Esophagus (tissue), 2 donors: ENCODE measurements at regions not wholly inside any gene's neighbourhood (a gene's known extent, or its start where the extent isn't known, plus 50 kb on each side); places are given as distances from the start of the nearest gene placed in this dataset.
A peak's percentile ranks its signal among the peaks of the same experiment; 100 is the strongest.

ENCODE experiments used
- H3K27ac ChIP-seq, 2 donors: one replicate each; pipeline ENCODE4 v1.5.1; 2013; ENCODE audit warnings: low read depth in 2 of 2, mild to moderate bottlenecking in 2 of 2, inconsistent platforms in 1 of 2, low read length in 1 of 2, moderate library complexity in 1 of 2
- H3K27me3 ChIP-seq, 2 donors: one replicate each; pipeline ENCODE4 v1.6.1; 2013; ENCODE audit warnings: low read length in 2 of 2, control low read depth in 1 of 2, mild to moderate bottlenecking in 1 of 2; ENCODE audit not compliant: insufficient read depth in 2 of 2, control insufficient read depth in 1 of 2
- H3K36me3 ChIP-seq, 2 donors: one replicate each; pipeline ENCODE4 v1.6.1; 2013; ENCODE audit warnings: low read length in 1 of 2; ENCODE audit not compliant: control insufficient read depth in 2 of 2, insufficient read depth in 2 of 2
- H3K4me1 ChIP-seq, 2 donors: one replicate each; pipeline ENCODE4 v1.6.1; 2013; ENCODE audit warnings: low read length in 1 of 2; ENCODE audit not compliant: control insufficient read depth in 2 of 2, insufficient read depth in 2 of 2
- H3K4me3 ChIP-seq, 2 donors: one replicate each; pipeline ENCODE4 v1.5.1; 2013; ENCODE audit warnings: low read length in 2 of 2, mild to moderate bottlenecking in 2 of 2, low read depth in 1 of 2, moderate library complexity in 1 of 2
- H3K9me3 ChIP-seq, 2 donors: one replicate each; pipeline ENCODE4 v1.6.1; 2013; ENCODE audit warnings: mild to moderate bottlenecking in 2 of 2, low read depth in 1 of 2, low read length in 1 of 2, moderate library complexity in 1 of 2; ENCODE audit not compliant: control insufficient read depth in 2 of 2, insufficient read depth in 1 of 2
- WGBS, 2 donors: extraction: QIAGEN DNeasy Blood & Tissue Kit; methylation state at CpG; one replicate each; pipeline ENCODE4 v1.1.7; 2013; 5-methylcytosine and 5-hydroxymethylcytosine counted together
- donor health status: healthy with polysubstance abuse.
- donor health status: Bipolar disorder and iron deficiency.

DNA sequence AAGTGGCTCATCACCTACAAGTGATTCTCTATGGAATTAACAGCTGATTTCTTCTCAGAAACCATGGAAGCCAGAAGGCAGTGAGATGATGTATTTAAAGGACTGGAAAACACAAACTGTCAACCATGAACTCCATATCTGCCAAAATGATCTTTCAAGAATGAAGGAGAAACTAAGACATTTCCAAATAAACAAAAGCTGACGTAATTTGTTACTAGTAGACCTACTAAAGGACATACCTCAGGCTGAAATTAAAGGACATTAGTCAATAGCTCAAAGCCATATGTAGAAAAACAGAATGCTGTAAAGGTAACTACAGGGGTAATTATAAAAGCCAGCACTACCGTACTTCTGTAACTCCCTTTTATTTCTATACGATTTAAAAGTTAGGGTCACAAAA is 129.4 kb upstream of the TMEM45B start:
- peaks cover 0 to 2% of the 10 kb centered on the region in 2 donors for H3K4me1 ChIP-seq
- no peaks in the 10 kb centered on the region for H3K9me3 ChIP-seq
- WGBS, 2 donors, result 70 to 73% methylated on average over 3 of the region's 3 CpGs
- H3K4me3 ChIP-seq, result no peak overlapping the region
- H3K36me3 ChIP-seq, result no peaks in the 10 kb centered on the region
- H3K27ac ChIP-seq, result no peak overlapping the region
- no peaks in the 10 kb centered on the region for H3K27me3 ChIP-seq

DNA sequence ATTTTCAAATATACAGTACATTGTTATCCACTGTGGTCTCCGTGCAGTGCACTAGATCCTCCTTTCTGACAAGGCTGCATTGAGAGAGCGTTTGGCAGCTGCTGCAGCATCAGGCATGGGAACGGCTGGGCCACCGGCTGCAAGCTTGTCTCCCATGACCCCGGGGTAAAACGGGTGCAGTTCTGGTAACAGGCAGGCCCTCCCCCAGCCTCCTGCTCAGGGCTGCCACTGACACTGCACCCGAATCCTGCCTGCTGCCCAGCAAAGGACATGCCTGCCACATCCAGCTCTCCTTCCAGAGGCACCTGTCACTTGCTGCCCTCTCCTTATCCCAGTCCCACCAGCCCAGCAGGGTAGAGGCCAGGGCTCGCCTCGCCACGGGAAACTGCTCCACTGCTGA is 124.5 kb upstream of the TMEM45B start:
- Histone ChIP-seq H3K9me3 (no peaks in the 10 kb centered on the region), H3K4me3 (no peak overlapping the region), H3K27me3 (no peaks in the 10 kb centered on the region), H3K27ac (no peak overlapping the region), H3K36me3 (no peaks in the 10 kb centered on the region), H3K4me1 (peaks cover 2 to 16% of the 10 kb centered on the region in 2 donors)
- WGBS, 2 donors, result 63 to 69% methylated on average over 10 of the region's 10 CpGs

DNA sequence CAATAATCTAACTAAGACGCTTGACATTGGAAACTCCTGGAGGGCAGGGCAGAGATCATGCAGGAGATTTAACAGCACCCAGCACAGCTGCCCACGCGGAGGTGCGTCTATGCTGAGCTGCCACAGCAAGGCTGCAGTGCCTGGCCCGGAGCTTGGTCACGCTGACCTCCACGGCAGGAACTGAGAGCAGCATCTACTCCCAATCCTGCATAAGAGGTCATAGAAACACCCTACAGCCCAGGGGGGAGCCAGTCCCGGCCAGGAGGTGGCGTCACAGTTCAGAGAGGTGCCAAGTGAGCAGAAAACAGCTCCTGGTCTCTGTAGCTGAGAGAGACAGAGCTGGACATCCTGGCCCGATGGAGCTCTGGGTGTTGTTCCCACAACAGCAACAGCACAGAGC is 121.1 kb upstream of the TMEM45B start:
- WGBS, 2 donors, result 72 to 75% methylated on average over 10 of the region's 10 CpGs
- H3K36me3 ChIP-seq, result no peaks in the 10 kb centered on the region

DNA sequence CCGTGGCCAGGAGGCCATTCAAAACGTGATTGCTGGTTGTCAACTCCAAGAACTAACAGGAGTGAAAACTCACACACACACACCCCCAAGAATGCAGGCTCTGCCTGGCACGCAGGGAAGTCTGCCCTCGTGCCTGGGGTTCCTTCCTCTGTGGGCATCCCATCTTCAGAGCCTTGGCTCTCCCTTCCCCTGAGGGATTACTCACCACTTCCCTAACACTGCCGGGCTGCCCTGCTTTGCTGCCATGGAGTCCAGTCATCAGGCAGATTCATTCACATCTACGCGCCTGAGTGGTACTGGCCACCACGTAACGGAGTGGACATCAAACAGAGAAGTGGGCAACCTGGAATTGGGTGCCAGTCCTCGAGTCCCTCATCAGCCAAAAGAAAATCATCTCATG is 120.7 kb upstream of the TMEM45B start:
- Histone ChIP-seq H3K36me3 (no peaks in the 10 kb centered on the region), H3K4me3 (no peak overlapping the region), H3K4me1 (peaks cover 5 to 19% of the 10 kb centered on the region in 2 donors), H3K27me3 (no peaks in the 10 kb centered on the region), H3K27ac (peak overlapping the region in 1 of 2 donors; percentile 74), H3K9me3 (no peaks in the 10 kb centered on the region)
- WGBS, 2 donors, result 64 to 72% methylated on average over 10 of the region's 10 CpGs

More for the DNA sequence above, 121.1 kb upstream of the TMEM45B start:
- peaks cover 5 to 19% of the 10 kb centered on the region in 2 donors for H3K4me1 ChIP-seq
- H3K27me3 ChIP-seq, result no peaks in the 10 kb centered on the region
- peak overlapping the region in 1 of 2 donors; percentile 74 for H3K27ac ChIP-seq
- H3K9me3 ChIP-seq, result no peaks in the 10 kb centered on the region
- no peak overlapping the region for H3K4me3 ChIP-seq

DNA sequence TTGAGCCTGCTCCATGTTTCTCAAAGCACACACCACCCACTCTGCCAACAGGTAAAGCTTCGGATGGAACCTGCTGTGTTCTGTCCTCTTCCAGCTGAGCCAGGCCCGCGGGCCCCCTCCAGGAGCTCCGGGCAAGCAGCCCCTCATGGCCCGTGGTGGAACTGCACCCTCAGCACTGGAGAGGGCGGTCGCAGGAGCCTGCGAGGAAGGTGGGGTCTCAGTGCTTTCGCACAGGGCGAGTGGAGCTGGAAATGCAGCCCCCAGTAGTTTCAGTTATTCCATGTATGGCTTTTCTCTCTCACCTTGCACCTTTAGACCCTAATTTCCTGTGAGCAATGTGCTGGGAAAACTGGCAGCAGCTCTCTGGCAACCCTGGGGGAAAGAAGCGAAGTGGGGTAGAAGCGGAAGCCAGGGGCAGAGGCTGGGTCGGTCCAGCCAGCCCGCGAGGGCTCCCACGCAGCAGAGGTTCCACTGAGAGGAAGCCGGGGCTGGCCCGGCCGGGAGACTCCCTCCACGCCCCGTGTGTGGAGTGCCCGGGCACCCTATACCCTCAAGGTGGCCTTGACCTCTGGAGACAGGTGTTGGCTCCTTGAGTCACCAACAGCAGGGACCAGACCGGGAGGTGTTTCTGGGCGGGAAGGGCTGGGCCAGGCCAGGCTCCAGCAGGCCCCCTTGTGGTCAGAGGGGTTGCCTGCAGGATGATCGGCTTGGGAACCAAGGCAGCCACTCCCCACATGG is 119.9 kb upstream of the TMEM45B start:
- H3K27me3 ChIP-seq, result no peaks in the 10 kb centered on the region
- H3K4me1 ChIP-seq, result peaks cover 5 to 19% of the 10 kb centered on the region in 2 donors
- peak overlapping the region in 1 of 2 donors; percentile 74 for H3K27ac ChIP-seq
- no peaks in the 10 kb centered on the region for H3K9me3 ChIP-seq
- no peaks in the 10 kb centered on the region for H3K36me3 ChIP-seq
- H3K4me3 ChIP-seq, result peak overlapping the region in 1 of 2 donors; percentile 13
- 13 to 18% methylated on average over 25 of the region's 25 CpGs for WGBS, 2 donors

DNA sequence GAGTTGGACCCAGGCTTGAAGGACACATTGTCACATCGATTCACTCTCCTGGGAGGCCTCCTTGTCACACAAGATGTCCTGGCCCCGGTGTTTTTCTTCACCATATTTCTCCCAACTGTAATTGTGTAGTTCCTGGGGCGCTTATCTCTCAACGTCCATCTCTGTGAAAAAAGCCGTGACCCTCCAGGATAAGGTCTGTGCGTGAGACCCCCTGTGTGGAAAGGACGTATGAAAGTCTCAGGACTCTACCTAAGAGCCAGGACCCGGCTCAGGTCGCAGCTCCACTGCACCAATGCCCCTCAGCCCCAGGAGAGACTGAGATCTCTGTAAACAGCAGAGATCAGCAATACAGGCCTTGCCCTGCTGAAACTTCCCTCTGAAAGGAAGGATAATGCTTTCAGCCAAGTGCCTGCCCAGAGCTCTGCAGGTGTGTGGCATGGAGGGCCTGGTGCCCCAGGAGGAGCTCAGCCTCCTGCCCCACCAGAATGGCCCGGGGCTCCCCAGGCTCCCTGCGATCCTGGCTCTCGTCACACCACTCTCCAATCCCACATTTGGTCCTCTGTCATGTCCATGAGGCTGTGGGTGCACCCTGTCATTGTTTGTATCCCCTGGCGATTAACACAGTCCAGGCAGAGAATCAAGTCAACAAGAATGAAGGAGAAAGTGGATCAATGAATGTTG is 119.2 kb upstream of the TMEM45B start:
- Histone ChIP-seq H3K4me3 (no peak overlapping the region), H3K9me3 (no peaks in the 10 kb centered on the region)

GRCh38 chr11:129698212-129698611 is 117.4 kb upstream of the TMEM45B start:
- H3K27ac ChIP-seq, result peak overlapping the region in 1 of 2 donors; percentile 15
- peaks cover 5 to 19% of the 10 kb centered on the region in 2 donors for H3K4me1 ChIP-seq
- no peaks in the 10 kb centered on the region for H3K27me3 ChIP-seq
- H3K36me3 ChIP-seq, result no peaks in the 10 kb centered on the region
- H3K4me3 ChIP-seq, result no peak overlapping the region
- 54 to 56% methylated on average over 1 of the region's 1 CpG for WGBS, 2 donors
- no peaks in the 10 kb centered on the region for H3K9me3 ChIP-seq

More for the DNA sequence above, 119.2 kb upstream of the TMEM45B start:
- Histone ChIP-seq H3K27me3 (no peaks in the 10 kb centered on the region), H3K4me1 (peaks cover 5 to 16% of the 10 kb centered on the region in 2 donors), H3K27ac (peak overlapping the region; percentile 6 to 77), H3K36me3 (no peaks in the 10 kb centered on the region)
- 66 to 67% methylated on average over 13 of the region's 13 CpGs for WGBS, 2 donors

- 87 to 88% methylated on average over 14 of the region's 14 CpGs for WGBS, 2 donors
- Histone ChIP-seq H3K4me1 (peaks cover 5 to 19% of the 10 kb centered on the region in 2 donors), H3K9me3 (no peaks in the 10 kb centered on the region), H3K27me3 (no peaks in the 10 kb centered on the region), H3K27ac (peak overlapping the region in 1 of 2 donors; percentile 75), H3K4me3 (no peak overlapping the region), H3K36me3 (no peaks in the 10 kb centered on the region)
Observed at GRCh38 chr11:129699711-129700304, 115.8 kb upstream of the TMEM45B start.

DNA sequence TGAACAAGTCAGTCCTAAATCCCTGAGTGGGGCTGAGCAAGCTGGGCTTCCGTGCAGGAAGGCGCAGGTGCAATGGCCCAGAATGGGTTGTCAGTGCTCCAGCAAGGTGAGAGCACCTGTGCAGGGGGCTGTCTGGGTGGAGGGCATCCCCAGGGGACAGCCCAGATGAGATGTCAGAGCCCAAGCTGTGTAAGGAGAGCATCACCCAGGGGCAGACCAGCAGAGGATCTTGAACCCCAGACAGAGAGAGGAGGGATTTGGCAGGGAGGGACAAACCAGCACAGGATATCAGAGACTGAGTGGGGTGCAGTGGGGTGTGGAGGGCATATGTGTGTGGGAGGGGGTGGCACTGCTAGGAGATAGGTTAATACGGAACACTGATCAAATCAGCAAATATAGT is 114.9 kb upstream of the TMEM45B start:
- 92 to 93% methylated on average over 3 of the region's 3 CpGs for WGBS, 2 donors
- Histone ChIP-seq H3K4me3 (no peak overlapping the region), H3K27ac (peak overlapping the region in 1 of 2 donors; percentile 14), H3K27me3 (no peaks in the 10 kb centered on the region), H3K4me1 (peaks cover 3 to 14% of the 10 kb centered on the region in 2 donors), H3K9me3 (no peaks in the 10 kb centered on the region), H3K36me3 (no peaks in the 10 kb centered on the region)
